Femur (tissue), 1 donor: ENCODE measurements at regions not wholly inside any gene's neighbourhood (a gene's known extent, or its start where the extent isn't known, plus 50 kb on each side); places are given as distances from the start of the nearest gene placed in this dataset.

Experiments used
- DNase-seq: peaks from one replicate; pipeline ENCODE4 v3.0.0-alpha.2; 2017

DNA sequence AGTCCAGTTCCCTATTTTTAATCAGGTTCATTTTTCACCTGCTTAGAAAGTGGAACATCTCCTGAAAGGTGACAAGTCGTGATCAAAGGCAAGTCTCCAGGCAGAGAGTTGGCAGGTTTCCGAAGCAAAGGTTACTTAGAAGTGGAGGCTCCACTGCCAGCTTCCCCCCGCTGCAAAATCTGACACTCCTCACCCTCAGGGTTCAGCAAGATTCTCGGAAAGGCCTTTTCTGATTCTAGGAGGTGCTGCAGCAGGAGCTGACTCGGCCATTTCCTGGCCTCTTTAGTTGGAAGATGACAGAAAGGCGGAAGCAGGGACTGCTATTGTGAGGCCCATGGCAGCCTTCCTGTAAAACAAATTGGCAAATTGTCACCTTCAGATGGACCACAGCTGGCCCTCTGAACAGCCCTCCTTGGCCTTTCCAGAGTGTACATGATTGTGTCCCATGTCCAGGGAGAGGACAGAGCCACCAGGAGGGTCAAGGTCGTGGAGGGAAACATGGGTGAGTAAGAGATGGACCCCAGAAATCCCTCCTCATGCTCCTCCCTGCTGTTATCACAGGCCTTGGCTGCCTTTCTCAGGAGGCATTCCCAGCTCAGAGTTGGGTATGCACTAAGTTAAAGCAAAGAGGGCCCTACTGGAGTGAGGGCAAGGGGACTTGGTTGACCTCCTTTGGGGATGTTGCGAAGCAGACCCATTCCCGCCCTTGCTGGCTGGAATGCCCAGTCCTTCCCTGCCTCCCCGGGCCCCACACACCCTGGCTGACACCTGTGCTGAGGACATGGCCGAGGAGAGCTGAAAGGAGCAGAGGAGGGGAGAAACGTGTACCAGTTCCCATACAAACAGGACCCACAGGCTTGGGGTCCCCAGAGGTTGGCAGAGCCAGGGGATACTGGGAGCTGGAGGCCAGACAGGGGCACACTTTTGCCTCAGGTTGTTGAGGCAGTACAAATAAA, 115.5 kb upstream of the IRF2BP2 start:
- peak; percentile 71 for DNase-seq

DNA sequence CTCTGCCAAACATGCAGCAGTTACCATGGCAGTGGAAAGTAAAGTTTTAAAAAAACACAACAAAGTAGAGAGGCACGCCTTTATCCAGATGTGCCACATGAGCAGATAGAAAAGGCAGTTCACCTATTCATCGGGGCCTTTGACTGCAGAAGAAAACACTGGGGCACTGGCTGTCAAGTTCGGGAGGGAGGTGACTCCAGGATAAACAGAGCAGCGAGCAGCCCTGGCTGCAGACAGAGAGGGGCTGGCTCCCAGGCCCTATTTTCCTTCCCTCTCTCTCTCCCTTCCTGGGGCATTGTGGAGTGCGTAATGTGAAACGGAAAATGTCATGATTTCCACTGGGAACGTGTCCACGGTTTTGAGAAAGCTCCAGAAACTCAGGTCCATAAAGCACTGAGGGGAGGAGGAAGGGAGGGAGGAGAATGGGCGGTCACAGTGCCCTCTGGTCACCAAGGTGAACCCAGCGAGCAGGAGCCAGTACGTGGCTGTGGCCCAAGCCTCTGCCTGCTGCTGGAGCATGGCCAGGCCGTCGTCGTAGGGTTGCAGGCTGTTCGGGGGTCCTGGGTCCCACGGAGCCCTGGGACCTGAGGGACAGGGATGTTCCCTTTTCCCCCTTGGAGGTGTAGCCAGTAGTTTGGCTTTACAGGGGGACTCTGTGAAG, 114.7 kb upstream of the IRF2BP2 start:
- peak; percentile 94 for DNase-seq

GRCh38 chr1:234722904-234723720, 113.1 kb upstream of the IRF2BP2 start:
- peak; percentile 88 for DNase-seq

GRCh38 chr1:234722270-234722704, 112.3 kb upstream of the IRF2BP2 start:
- no peak for DNase-seq

- peak; percentile 86 for DNase-seq
Observed at GRCh38 chr1:234721476-234722269, 111.7 kb upstream of the IRF2BP2 start.

GRCh38 chr1:234720709-234721441, 110.9 kb upstream of the IRF2BP2 start:
- DNase-seq, result no peak

DNA sequence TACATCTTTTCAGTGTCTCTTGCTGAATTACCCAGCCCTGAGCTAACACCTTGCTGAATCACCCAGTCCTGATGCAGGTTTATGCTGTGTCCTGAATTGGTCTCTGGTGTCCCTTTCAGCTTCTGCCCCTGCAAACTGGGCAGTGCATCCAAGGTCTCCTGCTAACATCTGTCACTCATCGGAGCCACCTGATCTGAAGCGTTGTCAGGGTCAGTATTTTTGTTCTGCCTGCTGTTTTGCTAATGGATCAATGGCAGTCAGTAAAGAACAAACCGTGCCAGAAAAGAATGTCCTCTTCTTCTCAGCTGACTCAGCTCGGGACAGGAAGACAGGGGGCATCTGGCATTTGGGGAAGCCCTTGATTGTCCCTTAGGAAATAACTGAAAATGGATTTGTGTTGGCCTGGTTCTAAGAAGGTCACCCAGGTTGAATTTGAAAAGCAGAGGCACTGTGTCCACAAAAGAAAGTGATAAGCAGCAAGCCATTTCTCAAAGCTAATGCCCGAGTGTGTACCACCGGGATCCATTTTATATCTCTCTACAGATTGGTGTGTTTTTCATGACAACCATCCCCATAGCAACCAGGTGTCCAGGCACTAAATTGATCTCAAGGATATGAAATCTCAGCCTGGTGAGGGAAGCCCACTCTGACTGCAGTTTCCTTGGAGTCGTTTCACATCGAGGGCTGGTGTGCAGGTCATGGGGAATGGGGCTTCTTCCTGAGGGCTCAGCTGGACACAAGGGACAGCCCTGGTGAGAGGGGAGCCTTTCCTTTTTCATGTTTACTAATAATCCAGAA, 109.7 kb upstream of the IRF2BP2 start:
- no peak for DNase-seq

DNA sequence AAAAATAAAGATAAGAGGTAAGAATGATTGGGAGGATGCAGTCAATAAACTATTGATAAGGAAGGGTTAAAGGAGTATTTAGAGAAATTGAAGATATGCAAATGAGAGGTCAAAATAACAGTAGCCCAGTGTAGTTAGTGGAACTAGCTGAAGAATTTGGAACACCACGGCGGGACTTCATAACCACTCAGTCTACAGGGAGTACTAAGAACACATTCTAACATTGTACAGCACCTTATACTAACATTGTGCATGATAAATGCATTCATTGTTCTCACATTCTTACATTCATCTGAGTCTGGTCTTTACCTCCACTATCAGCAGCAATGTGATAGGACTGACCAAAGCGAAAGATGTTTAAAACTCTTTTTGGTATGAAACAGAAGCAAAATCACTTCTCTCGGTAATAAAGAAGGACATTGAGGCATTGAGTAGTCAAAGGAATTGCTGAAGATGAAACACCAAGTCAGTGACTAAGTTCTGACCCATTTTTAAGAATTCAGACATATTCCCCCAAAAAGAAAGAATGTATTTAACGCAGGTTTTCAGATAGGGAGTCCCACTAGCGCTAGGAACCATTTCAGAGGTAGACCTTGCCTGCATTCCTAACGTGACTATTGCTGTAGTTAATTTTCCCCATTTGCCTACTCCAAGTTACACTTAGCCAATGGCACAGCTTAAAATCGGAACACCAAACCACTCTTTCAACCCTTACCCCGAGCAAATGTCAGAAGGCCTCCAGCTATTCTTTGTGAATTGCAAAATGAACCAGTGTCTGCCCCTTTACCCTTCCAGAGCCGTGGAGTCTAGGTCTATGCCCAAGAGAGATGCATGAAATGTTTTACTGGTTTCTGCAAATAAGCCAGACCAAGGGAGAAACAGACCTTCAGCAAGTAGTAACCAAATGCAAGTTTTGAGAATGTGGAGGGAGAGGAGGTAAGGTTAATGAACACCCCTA, 108.8 kb upstream of the IRF2BP2 start:
- DNase-seq, result no peak

DNA sequence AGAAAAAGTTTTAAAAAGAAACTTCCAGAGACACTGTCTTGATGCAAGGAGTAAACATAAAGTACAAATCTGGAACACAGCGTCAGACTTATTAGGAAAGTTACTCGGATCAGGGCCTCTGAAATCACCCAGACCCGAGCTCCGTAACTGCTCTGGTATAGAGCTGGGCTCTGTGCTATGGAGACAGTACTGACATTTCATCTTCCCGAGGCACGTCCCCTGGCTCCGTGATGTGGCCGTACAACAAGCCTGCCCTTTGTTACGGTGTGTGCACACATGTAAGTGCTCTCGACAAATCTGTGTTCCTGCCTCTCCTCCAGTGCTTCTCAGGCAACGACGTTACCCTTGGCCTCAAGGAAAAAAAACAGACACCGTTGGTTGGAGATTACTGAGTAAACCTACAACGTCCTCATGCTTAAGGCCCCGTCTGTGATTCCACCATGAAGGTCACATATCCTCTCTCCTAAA, 107.0 kb upstream of the IRF2BP2 start:
- no peak for DNase-seq

- DNase-seq, result no peak
Observed at GRCh38 chr1:234715252-234716014, 105.5 kb upstream of the IRF2BP2 start.

DNA sequence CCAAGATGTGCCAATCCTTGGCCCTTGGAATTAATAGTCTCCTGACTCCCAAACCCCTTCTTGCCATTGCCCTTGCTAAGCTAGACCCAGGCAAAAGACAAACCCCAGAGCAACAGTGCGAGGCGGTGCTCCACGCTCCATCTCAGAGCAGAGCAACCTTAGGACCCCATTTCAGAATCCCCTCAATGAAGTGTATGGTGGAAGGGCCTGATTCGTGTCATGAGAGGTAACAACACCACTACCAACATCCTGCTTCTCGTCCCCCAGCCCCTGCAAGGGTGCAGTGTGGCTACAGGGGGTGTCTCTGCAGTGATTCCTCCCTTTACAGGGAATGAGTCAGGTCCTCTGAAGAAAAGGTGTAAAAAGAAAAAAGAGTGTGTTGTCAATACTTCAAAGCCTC, 103.9 kb upstream of the IRF2BP2 start:
- no peak for DNase-seq

GRCh38 chr1:234713440-234713839, 103.5 kb upstream of the IRF2BP2 start:
- no peak for DNase-seq

GRCh38 chr1:234712891-234713305, 102.9 kb upstream of the IRF2BP2 start:
- no peak for DNase-seq

DNA sequence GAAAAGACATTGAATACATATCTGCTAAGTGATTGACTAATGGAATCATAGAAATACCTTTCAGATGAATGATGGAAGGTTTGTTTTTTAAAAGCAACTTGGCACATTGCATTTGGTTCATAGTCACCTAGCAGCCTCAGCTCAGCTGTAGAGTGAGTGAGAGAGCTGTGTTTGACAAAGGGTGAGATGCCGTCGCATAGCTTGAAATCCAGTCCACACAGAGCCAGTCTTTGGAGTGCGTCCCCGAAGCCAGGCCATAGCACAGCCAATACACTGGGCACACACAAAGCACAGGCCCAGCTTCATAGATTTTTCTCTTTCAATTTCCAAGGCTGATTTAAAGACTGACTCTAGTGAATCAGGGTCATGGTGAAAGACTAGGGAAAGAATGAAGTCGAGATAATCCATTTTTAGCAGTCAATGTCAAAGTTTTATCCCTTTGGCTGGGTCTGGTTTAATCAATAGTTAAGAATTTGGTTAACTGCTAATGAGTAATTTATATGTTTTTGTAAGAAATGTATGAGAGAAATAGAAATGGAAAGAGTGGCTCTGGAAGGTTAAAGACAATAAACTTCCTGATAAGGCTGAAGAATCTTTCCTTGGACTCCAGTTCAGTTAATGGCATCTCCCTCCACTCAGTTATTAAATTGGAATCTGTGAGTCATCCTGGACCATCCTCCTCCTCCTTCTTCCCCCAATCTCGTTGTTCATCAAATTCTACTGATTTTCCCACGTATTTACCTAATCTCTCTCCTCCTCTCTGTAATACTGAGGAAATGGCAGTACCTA, 101.2 kb upstream of the IRF2BP2 start:
- DNase-seq, result no peak

- no peak for DNase-seq
Observed at GRCh38 chr1:234710381-234710780, 100.4 kb upstream of the IRF2BP2 start.

- DNase-seq, result peak; percentile 53
Observed at GRCh38 chr1:234709473-234710228, 99.7 kb upstream of the IRF2BP2 start.
